ENCODE measurements at regions not wholly inside any gene's neighbourhood (a gene's known extent, or its start where the extent isn't known, plus 50 kb on each side); places are given as distances from the start of the nearest gene placed in this dataset.

DNA sequence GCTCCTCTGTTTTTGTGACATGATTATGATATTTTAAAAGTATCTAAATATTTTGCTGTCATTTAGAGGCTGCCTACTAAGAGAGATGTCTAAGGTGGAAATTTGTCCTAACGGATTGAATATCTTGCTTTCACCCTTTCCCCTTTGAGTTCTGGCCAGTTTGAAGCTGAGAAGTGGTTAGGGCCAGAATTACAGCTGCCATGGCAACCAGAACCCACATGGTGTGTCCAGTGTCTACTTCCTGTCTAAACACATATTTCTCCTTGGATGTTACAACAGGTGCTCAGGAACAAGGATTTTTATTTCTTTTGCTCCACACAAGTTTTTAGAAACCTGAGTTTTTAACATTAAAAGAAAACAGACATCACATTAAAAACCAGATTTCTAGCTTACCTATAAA, 335.1 kb upstream of the OR4E1 start:
- TF ChIP-seq NFIC (IDR thresholded peaks at IDR 0.05), result no peak
- TF ChIP-seq RAD21 (IDR thresholded peaks at IDR 0.05; ENCODE audit: low read depth), result no peak
- TF ChIP-seq CREB1 (IDR thresholded peaks at IDR 0.05; ENCODE audit: low read depth), result no peak
- TF ChIP-seq, protein P1, sequence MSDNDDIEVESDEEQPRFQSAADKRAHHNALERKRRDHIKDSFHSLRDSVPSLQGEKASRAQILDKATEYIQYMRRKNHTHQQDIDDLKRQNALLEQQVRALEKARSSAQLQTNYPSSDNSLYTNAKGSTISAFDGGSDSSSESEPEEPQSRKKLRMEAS (IDR thresholded peaks at IDR 0.05), result no peak

DNA sequence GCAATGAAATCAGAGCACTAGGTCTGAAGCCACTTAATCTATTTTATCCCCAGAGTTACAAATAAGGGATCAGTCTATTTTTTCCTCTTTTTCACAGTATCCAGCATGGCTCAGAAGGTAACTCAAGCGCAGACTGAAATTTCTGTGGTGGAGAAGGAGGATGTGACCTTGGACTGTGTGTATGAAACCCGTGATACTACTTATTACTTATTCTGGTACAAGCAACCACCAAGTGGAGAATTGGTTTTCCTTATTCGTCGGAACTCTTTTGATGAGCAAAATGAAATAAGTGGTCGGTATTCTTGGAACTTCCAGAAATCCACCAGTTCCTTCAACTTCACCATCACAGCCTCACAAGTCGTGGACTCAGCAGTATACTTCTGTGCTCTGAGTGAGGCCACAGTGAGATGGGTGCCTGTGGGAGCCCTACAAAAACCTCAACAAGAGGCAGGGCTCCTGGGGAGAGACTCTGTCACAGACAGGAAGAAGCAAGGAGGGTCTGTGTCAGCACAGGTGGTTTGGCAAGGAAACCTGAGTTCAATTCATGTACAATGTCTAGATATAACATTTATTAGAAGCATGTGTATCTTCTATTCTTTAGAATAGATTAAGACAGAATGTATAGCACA, 334.3 kb upstream of the OR4E1 start:
- no peak for TF ChIP-seq CREB1 (IDR thresholded peaks at IDR 0.05; ENCODE audit: low read depth)
- TF ChIP-seq YY1 (IDR thresholded peaks at IDR 0.05; ENCODE audit: low read depth), result no peak
- TF ChIP-seq, protein P1 (IDR thresholded peaks at IDR 0.05), result no peak
- TF ChIP-seq ZBTB7A (IDR thresholded peaks at IDR 0.05; ENCODE audit: low read depth), result no peak

DNA sequence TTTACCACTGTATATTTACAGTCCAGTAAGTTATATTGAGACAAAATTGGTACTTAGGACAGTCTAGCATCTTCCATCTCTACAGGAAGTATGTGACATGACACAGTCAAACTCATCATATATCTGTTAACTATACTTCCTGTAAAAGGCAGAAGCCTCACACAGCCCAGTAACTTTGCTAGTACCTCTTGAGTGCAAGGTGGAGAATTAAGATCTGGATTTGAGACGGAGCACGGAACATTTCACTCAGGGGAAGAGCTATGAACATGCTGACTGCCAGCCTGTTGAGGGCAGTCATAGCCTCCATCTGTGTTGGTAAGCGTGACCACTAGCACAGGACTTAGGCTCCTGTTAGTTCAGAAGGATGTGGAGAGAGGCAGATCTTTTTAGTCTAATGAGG, 333.7 kb upstream of the OR4E1 start:
- TF ChIP-seq, protein P1 (IDR thresholded peaks at IDR 0.05), result no peak
- TF ChIP-seq TCF12 (IDR thresholded peaks at IDR 0.05; ENCODE audit: low read depth) (no peak), RAD21 (IDR thresholded peaks at IDR 0.05; ENCODE audit: low read depth) (no peak), EP300 (IDR thresholded peaks at IDR 0.05; ENCODE audit: borderline replicate concordance) (no peak), CREB1 (IDR thresholded peaks at IDR 0.05; ENCODE audit: low read depth) (no peak), FOXM1 (IDR thresholded peaks at IDR 0.05; ENCODE audit: borderline replicate concordance, low read depth) (no peak), YY1 (IDR thresholded peaks at IDR 0.05; ENCODE audit: low read depth) (no peak), NFIC (IDR thresholded peaks at IDR 0.05) (no peak), EGR1 (IDR thresholded peaks at IDR 0.05) (no peak), TEAD4 (IDR thresholded peaks at IDR 0.05) (no peak), CEBPB (IDR thresholded peaks at IDR 0.05) (no peak), TAF1 (IDR thresholded peaks at IDR 0.05; ENCODE audit: low read depth) (no peak), ZBTB7A (IDR thresholded peaks at IDR 0.05; ENCODE audit: low read depth) (no peak)
- TF ChIP-seq, protein P2, sequence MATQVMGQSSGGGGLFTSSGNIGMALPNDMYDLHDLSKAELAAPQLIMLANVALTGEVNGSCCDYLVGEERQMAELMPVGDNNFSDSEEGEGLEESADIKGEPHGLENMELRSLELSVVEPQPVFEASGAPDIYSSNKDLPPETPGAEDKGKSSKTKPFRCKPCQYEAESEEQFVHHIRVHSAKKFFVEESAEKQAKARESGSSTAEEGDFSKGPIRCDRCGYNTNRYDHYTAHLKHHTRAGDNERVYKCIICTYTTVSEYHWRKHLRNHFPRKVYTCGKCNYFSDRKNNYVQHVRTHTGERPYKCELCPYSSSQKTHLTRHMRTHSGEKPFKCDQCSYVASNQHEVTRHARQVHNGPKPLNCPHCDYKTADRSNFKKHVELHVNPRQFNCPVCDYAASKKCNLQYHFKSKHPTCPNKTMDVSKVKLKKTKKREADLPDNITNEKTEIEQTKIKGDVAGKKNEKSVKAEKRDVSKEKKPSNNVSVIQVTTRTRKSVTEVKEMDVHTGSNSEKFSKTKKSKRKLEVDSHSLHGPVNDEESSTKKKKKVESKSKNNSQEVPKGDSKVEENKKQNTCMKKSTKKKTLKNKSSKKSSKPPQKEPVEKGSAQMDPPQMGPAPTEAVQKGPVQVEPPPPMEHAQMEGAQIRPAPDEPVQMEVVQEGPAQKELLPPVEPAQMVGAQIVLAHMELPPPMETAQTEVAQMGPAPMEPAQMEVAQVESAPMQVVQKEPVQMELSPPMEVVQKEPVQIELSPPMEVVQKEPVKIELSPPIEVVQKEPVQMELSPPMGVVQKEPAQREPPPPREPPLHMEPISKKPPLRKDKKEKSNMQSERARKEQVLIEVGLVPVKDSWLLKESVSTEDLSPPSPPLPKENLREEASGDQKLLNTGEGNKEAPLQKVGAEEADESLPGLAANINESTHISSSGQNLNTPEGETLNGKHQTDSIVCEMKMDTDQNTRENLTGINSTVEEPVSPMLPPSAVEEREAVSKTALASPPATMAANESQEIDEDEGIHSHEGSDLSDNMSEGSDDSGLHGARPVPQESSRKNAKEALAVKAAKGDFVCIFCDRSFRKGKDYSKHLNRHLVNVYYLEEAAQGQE (IDR thresholded peaks at IDR 0.05; ENCODE audit: low read depth), result no peak
- TF ChIP-seq, protein P3, sequence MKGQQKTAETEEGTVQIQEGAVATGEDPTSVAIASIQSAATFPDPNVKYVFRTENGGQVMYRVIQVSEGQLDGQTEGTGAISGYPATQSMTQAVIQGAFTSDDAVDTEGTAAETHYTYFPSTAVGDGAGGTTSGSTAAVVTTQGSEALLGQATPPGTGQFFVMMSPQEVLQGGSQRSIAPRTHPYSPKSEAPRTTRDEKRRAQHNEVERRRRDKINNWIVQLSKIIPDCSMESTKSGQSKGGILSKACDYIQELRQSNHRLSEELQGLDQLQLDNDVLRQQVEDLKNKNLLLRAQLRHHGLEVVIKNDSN (IDR thresholded peaks at IDR 0.05), result no peak

DNA sequence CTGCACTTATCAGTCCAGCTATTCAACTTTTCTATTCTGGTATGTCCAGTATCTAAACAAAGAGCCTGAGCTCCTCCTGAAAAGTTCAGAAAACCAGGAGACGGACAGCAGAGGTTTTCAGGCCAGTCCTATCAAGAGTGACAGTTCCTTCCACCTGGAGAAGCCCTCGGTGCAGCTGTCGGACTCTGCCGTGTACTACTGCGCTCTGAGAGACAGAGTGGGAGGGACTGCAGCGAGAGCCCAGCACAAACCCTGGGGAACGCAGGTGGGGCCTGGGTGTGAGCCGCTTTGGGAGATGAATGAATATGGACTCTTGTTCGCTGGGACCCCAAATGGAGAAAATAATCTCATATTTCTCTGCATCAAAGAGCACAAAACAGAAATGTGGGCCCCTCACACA, 329.8 kb upstream of the OR4E1 start:
- TF ChIP-seq, protein P3 (IDR thresholded peaks at IDR 0.05), result no peak
- TF ChIP-seq YY1 (IDR thresholded peaks at IDR 0.05; ENCODE audit: low read depth), result no peak
- no peak for TF ChIP-seq TEAD4 (IDR thresholded peaks at IDR 0.05)
- TF ChIP-seq, protein P1 (IDR thresholded peaks at IDR 0.05), result no peak
- TF ChIP-seq, protein P2 (IDR thresholded peaks at IDR 0.05; ENCODE audit: low read depth), result no peak
- TF ChIP-seq FOXM1 (IDR thresholded peaks at IDR 0.05; ENCODE audit: borderline replicate concordance, low read depth), result no peak
- no peak for TF ChIP-seq ZBTB7A (IDR thresholded peaks at IDR 0.05; ENCODE audit: low read depth)
- no peak for TF ChIP-seq CEBPB (IDR thresholded peaks at IDR 0.05)
- TF ChIP-seq EP300 (IDR thresholded peaks at IDR 0.05; ENCODE audit: borderline replicate concordance), result no peak
- TF ChIP-seq CREB1 (IDR thresholded peaks at IDR 0.05; ENCODE audit: low read depth), result no peak
- TF ChIP-seq TCF12 (IDR thresholded peaks at IDR 0.05; ENCODE audit: low read depth), result no peak
- TF ChIP-seq TAF1 (IDR thresholded peaks at IDR 0.05; ENCODE audit: low read depth), result no peak
- TF ChIP-seq EGR1 (IDR thresholded peaks at IDR 0.05), result no peak
- TF ChIP-seq NFIC (IDR thresholded peaks at IDR 0.05), result no peak
- TF ChIP-seq RAD21 (IDR thresholded peaks at IDR 0.05; ENCODE audit: low read depth), result no peak

DNA sequence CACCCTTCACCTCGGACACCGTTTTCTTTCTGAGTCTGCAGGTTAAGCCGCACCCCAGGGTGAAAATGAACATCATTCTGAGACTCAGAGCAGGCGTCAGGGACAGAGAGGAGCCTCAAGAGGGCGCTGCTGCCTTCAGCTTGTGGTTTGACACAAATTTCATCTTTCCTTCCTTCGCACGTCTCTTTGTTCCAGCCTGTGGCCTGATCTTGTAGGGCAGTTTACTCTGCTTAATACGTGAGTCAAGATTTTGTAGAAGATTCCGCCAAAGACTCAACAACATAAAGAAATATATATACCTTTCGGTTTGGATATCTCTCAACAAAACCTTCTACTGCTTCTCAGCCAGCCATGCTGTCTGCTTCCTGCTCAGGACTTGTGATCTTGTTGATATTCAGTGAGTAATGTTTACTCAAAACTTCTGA, 329.3 kb upstream of the OR4E1 start:
- TF ChIP-seq YY1 (IDR thresholded peaks at IDR 0.05; ENCODE audit: low read depth), result no peak
- TF ChIP-seq EP300 (IDR thresholded peaks at IDR 0.05; ENCODE audit: borderline replicate concordance), result no peak
- TF ChIP-seq TEAD4 (IDR thresholded peaks at IDR 0.05), result no peak
- TF ChIP-seq NFIC (IDR thresholded peaks at IDR 0.05), result no peak
- TF ChIP-seq TCF12 (IDR thresholded peaks at IDR 0.05; ENCODE audit: low read depth), result no peak
- TF ChIP-seq, protein P3 (IDR thresholded peaks at IDR 0.05), result no peak
- TF ChIP-seq, protein P2 (IDR thresholded peaks at IDR 0.05; ENCODE audit: low read depth), result no peak
- TF ChIP-seq FOXM1 (IDR thresholded peaks at IDR 0.05; ENCODE audit: borderline replicate concordance, low read depth), result no peak
- TF ChIP-seq TAF1 (IDR thresholded peaks at IDR 0.05; ENCODE audit: low read depth), result no peak
- no peak for TF ChIP-seq CEBPB (IDR thresholded peaks at IDR 0.05)
- TF ChIP-seq EGR1 (IDR thresholded peaks at IDR 0.05), result no peak
- TF ChIP-seq, protein P1 (IDR thresholded peaks at IDR 0.05), result no peak
